OCI-LY3 (cell line): ENCODE measurements at regions not wholly inside any gene's neighbourhood (a gene's known extent, or its start where the extent isn't known, plus 50 kb on each side); places are given as distances from the start of the nearest gene placed in this dataset.
"Not testable (repeated sequence)": the region's sequence is repeated elsewhere in the genome, so short reads cannot be mapped to it uniquely, and the experiment has no call there.

ENCODE experiments used
- H2AFZ ChIP-seq: fragments of 200-600, 300-600 bp; shearing (Covaris generic); 2 replicates; pipeline ENCODE4 v1.6.0; 2014; ENCODE audit warnings: antibody characterized with exemption, low read depth, low read length
- H3K27ac ChIP-seq: fragments of 200-600, 300-600 bp; sonication (generic); 2 replicates; pipeline ENCODE4 v1.5.1; 2014; ENCODE audit warnings: mild to moderate bottlenecking, low read length, moderate library complexity, mixed read lengths
- H3K27me3 ChIP-seq: fragments of 200-600, 300-600 bp; sonication (generic); 2 replicates; pipeline ENCODE4 v1.6.1; 2014; ENCODE audit warnings: low read depth, low read length, mixed read lengths
- H3K36me3 ChIP-seq: fragments of 200-600, 300-600 bp; sonication (generic); replicated peaks from 2 replicates; pipeline ENCODE3; 2014; ENCODE audit warnings: low read depth, low read length, mixed read lengths
- H3K4me1 ChIP-seq: fragments of 300-600, 200-600 bp; sonication (generic); 2 replicates; pipeline ENCODE4 v1.6.1; 2014; ENCODE audit warnings: low read length, mixed read lengths
- H3K4me2 ChIP-seq: fragments of 200-600, 300-600 bp; sonication (generic); 2 replicates; pipeline ENCODE4 v1.6.1; 2014; ENCODE audit warnings: low read length, mixed read lengths
- H3K4me3 ChIP-seq: fragments of 300-600, 200-600 bp; sonication (generic); 2 replicates; pipeline ENCODE4 v1.5.1; 2014; ENCODE audit warnings: antibody characterized with exemption, mild to moderate bottlenecking, low read length, moderate library complexity
- H3K79me2 ChIP-seq: fragments of 300-600, 200-600 bp; shearing (Covaris generic); 2 replicates; pipeline ENCODE4 v1.6.1; 2014; ENCODE audit warnings: mild to moderate bottlenecking, low read length, mixed read lengths
- H3K9ac ChIP-seq: fragments of 300-600, 200-600 bp; shearing (Covaris generic); 2 replicates; pipeline ENCODE4 v1.6.0; 2014; ENCODE audit warnings: mild to moderate bottlenecking, low read length, moderate library complexity
- H3K9me3 ChIP-seq: fragments of 200-600, 300-600 bp; shearing (Covaris generic); 2 replicates; pipeline ENCODE4 v1.6.1; 2014; ENCODE audit warnings: low read length, mixed read lengths; ENCODE audit not compliant: insufficient read depth
- H4K20me1 ChIP-seq: fragments of 200-600, 300-600 bp; sonication (generic); 2 replicates; pipeline ENCODE4 v1.6.1; 2016; ENCODE audit warnings: low read length, mixed read lengths; ENCODE audit not compliant: insufficient read depth
- CTCF ChIP-seq: fragments of 200-600, 300-600 bp; sonication (generic); IDR thresholded peaks from 2 replicates; pipeline ENCODE4 v1.5.1; 2014; ENCODE audit warnings: antibody characterized with exemption, low read length, low read depth
- EZH2phosphoT487 ChIP-seq: fragments of 200-600 bp; shearing (Covaris generic); IDR thresholded peaks from 2 replicates; pipeline ENCODE4 v1.6.1; 2018; ENCODE audit warnings: antibody characterized with exemption, mixed run types, low read depth

GRCh38 chr2:94595956-94596355, 275.3 kb upstream of the TEKT4 start:
- not testable (repeated sequence) for H3K9ac ChIP-seq, H3K27ac ChIP-seq, H4K20me1 ChIP-seq, H2AFZ ChIP-seq, H3K36me3 ChIP-seq, H3K4me1 ChIP-seq, H3K27me3 ChIP-seq, H3K79me2 ChIP-seq, H3K4me3 ChIP-seq, H3K4me2 ChIP-seq, H3K9me3 ChIP-seq

GRCh38 chr2:94598075-94598713, 273.0 kb upstream of the TEKT4 start:
- not testable (repeated sequence) for H3K9me3 ChIP-seq, H3K9ac ChIP-seq, H3K27ac ChIP-seq, H3K79me2 ChIP-seq, H3K4me2 ChIP-seq, H3K36me3 ChIP-seq, H3K27me3 ChIP-seq, H3K4me3 ChIP-seq, H2AFZ ChIP-seq, H3K4me1 ChIP-seq, H4K20me1 ChIP-seq

- H3K27me3 ChIP-seq, H3K9me3 ChIP-seq, H3K9ac ChIP-seq, H3K4me2 ChIP-seq, H2AFZ ChIP-seq, H3K36me3 ChIP-seq, H4K20me1 ChIP-seq, H3K27ac ChIP-seq, H3K4me1 ChIP-seq, H3K4me3 ChIP-seq, H3K79me2 ChIP-seq: not testable (repeated sequence)
These were observed 270.3 kb upstream of the TEKT4 start for GRCh38 chr2:94600929-94601328.

- Histone ChIP-seq H2AFZ (no peak overlapping the region), H3K36me3 (no peaks in the 10 kb centered on the region), H3K27ac (no peak overlapping the region), H3K4me2 (no peak overlapping the region), H3K79me2 (no peaks in the 10 kb centered on the region), H3K4me1 (no peaks in the 10 kb centered on the region), H3K9ac (no peak overlapping the region), H4K20me1 (no peaks in the 10 kb centered on the region), H3K27me3 (no peaks in the 10 kb centered on the region), H3K4me3 (no peak overlapping the region), H3K9me3 (no peaks in the 10 kb centered on the region)
- TF ChIP-seq EZH2phosphoT487, result no peak
- no peak for TF ChIP-seq CTCF
These were observed 268.8 kb upstream of the TEKT4 start for GRCh38 chr2:94602466-94602865.

- H4K20me1 ChIP-seq, result no peaks in the 10 kb centered on the region
- TF ChIP-seq CTCF, result no peak
- TF ChIP-seq EZH2phosphoT487, result no peak
- H3K9me3 ChIP-seq, result no peaks in the 10 kb centered on the region
- H3K36me3 ChIP-seq, result no peaks in the 10 kb centered on the region
- H3K9ac ChIP-seq, result no peak overlapping the region
- H3K27ac ChIP-seq, result no peak overlapping the region
- no peaks in the 10 kb centered on the region for H3K27me3 ChIP-seq
- H2AFZ ChIP-seq, result no peak overlapping the region
- no peaks in the 10 kb centered on the region for H3K4me1 ChIP-seq
- H3K4me2 ChIP-seq, result no peak overlapping the region
- H3K79me2 ChIP-seq, result no peaks in the 10 kb centered on the region
- no peak overlapping the region for H3K4me3 ChIP-seq
These were observed 249.1 kb upstream of the TEKT4 start for GRCh38 chr2:94622113-94622618.

GRCh38 chr2:94628953-94629352, 242.3 kb upstream of the TEKT4 start:
- H3K9ac ChIP-seq, H3K4me2 ChIP-seq, H3K4me3 ChIP-seq, H3K27ac ChIP-seq, H2AFZ ChIP-seq, H3K27me3 ChIP-seq, H4K20me1 ChIP-seq, H3K36me3 ChIP-seq, H3K79me2 ChIP-seq, H3K9me3 ChIP-seq, H3K4me1 ChIP-seq: not testable (repeated sequence)

GRCh38 chr2:94641397-94641796, 229.8 kb upstream of the TEKT4 start:
- not testable (repeated sequence) for H4K20me1 ChIP-seq, H3K27me3 ChIP-seq, H3K9ac ChIP-seq, H2AFZ ChIP-seq, H3K27ac ChIP-seq, H3K4me1 ChIP-seq, H3K4me3 ChIP-seq, H3K79me2 ChIP-seq, H3K4me2 ChIP-seq, H3K9me3 ChIP-seq, H3K36me3 ChIP-seq

GRCh38 chr2:94652131-94652530, 219.1 kb upstream of the TEKT4 start:
- not testable (repeated sequence) for H3K4me2 ChIP-seq, H3K4me3 ChIP-seq, H3K79me2 ChIP-seq, H3K36me3 ChIP-seq, H2AFZ ChIP-seq, H3K27me3 ChIP-seq, H3K9ac ChIP-seq, H3K27ac ChIP-seq, H4K20me1 ChIP-seq, H3K9me3 ChIP-seq, H3K4me1 ChIP-seq
